PC-9 (cell line): ENCODE measurements at regions not wholly inside any gene's neighbourhood (a gene's known extent, or its start where the extent isn't known, plus 50 kb on each side); places are given as distances from the start of the nearest gene placed in this dataset.

Source experiments
- BruUV-seq: library from RNA; stranded (reverse); fragments of 400-500 nt; replicated peaks from 2 replicates; lab custom pipeline; 2021; lab: Mats Ljungman, UMichigan
- CTCF ChIA-PET: fragments of 300-600 bp; sonication (Branson Sonifier 250); formaldehyde crosslinking; loops from one replicate; lab custom pipeline; 2022; ENCODE audit warnings: antibody characterized with exemption; lab: Charles Lee
- POLR2A ChIA-PET: fragments of 300-600 bp; sonication (Branson Sonifier 250); formaldehyde crosslinking; loops from one replicate; lab custom pipeline; 2022; ENCODE audit warnings: antibody characterized with exemption; ENCODE audit not compliant: unreplicated experiment; lab: Charles Lee
- DNase-seq, 2 experiments: peaks; one replicate each; pipeline versions ENCODE4 v3.0.0 to v3.0.0-alpha.2; 2015 to 2022; ENCODE audit warnings: mixed read lengths in 1 of 2
- H2AFZ ChIP-seq: fragments of 200-600 bp; sonication (generic); 2 replicates; pipeline ENCODE4 v1.8.1; 2017; ENCODE audit warnings: antibody characterized with exemption
- H3F3A ChIP-seq: fragments of 200-600 bp; sonication (generic); 2 replicates; pipeline ENCODE4 v1.8.1; 2017; ENCODE audit warnings: antibody characterized with exemption, mild to moderate bottlenecking, low read depth; ENCODE audit not compliant: insufficient read depth
- H3K27ac ChIP-seq: fragments of 200-600 bp; sonication (generic); 2 replicates; pipeline ENCODE4 v1.6.1; 2016; ENCODE audit warnings: mixed run types
- H3K27me3 ChIP-seq: fragments of 200-600 bp; sonication (generic); 2 replicates; pipeline ENCODE4 v1.6.1; 2016; ENCODE audit warnings: low read depth, mixed run types; ENCODE audit not compliant: insufficient read depth
- H3K36me3 ChIP-seq: fragments of 200-600 bp; sonication (generic); 2 replicates; pipeline ENCODE4 v1.6.1; 2016; ENCODE audit warnings: low read depth, mixed run types
- H3K4me1 ChIP-seq: fragments of 200-600 bp; sonication (generic); replicated peaks from 2 replicates; pipeline ENCODE4 v1.6.1; 2016; ENCODE audit warnings: mixed run types; ENCODE audit not compliant: insufficient read depth
- H3K4me2 ChIP-seq: fragments of 200-600 bp; sonication (generic); 2 replicates; pipeline ENCODE4 v1.6.1; 2017; ENCODE audit warnings: mixed run types
- H3K4me3 ChIP-seq: fragments of 200-600 bp; sonication (generic); 2 replicates; pipeline ENCODE4 v1.6.1; 2016; ENCODE audit warnings: mixed run types
- H3K79me2 ChIP-seq: fragments of 200-600 bp; sonication (generic); 2 replicates; pipeline ENCODE4 v1.6.1; 2017; ENCODE audit warnings: low read depth, mixed run types
- H3K9me2 ChIP-seq: fragments of 200-600 bp; sonication (generic); 2 replicates; pipeline ENCODE4 v1.8.1; 2017; ENCODE audit warnings: mild to moderate bottlenecking; ENCODE audit not compliant: insufficient read depth
- H3K9me3 ChIP-seq: fragments of 200-600 bp; sonication (generic); 2 replicates; pipeline ENCODE4 v1.8.1; 2016; ENCODE audit warnings: low read depth; ENCODE audit not compliant: insufficient read depth
- H4K20me1 ChIP-seq: fragments of 200-600 bp; sonication (generic); 2 replicates; pipeline ENCODE4 v1.8.1; 2017; ENCODE audit not compliant: insufficient read depth
- CTCF ChIP-seq: fragments of 200-600 bp; sonication (generic); conservative IDR thresholded peaks from 2 replicates; pipeline ENCODE4 v1.6.1; 2017; ENCODE audit warnings: mixed run types, antibody characterized with exemption, mild to moderate bottlenecking, moderate library complexity
- EZH2 ChIP-seq: fragments of 200-600 bp; sonication (generic); IDR thresholded peaks from 2 replicates; pipeline ENCODE4 v1.8.0; 2017; ENCODE audit warnings: antibody characterized with exemption, low read depth
- intact Hi-C: fragments of 100-400 bp; cut with micrococcal nuclease; formaldehyde crosslinking; loops from one replicate; pipeline ENCODE4 v1.10.0; 2022; ENCODE audit not compliant: unreplicated experiment

- ChIA-PET POLR2A (no interaction called here), CTCF (no interaction called here)
- no peaks in the 10 kb centered on the region for H3K36me3 ChIP-seq
- H3K79me2 ChIP-seq = no peaks in the 10 kb centered on the region
- H3K4me2 ChIP-seq = no peak overlapping the region
- DNase-seq = no peak
- H3F3A ChIP-seq = no peaks in the 10 kb centered on the region
- intact Hi-C loops = no loop called here
- H2AFZ ChIP-seq = no peak overlapping the region
- no peaks in the 10 kb centered on the region for H3K9me3 ChIP-seq
- H3K4me1 ChIP-seq = no peaks in the 10 kb centered on the region
- BruUV-seq = no TSS peak
- no peak overlapping the region for H3K4me3 ChIP-seq
- H3K27ac ChIP-seq = no peak overlapping the region
- H3K27me3 ChIP-seq = peaks cover 92% of the 10 kb centered on the region
- no peaks in the 10 kb centered on the region for H4K20me1 ChIP-seq
- no peaks in the 10 kb centered on the region for H3K9me2 ChIP-seq
- TF ChIP-seq CTCF = no peak
- TF ChIP-seq EZH2 = no peak
Measured at GRCh38 chr19:13627531-13627930, 121.3 kb upstream of the CACNA1A start.

GRCh38 chr19:13623716-13624710 is 117.7 kb upstream of the CACNA1A start:
- H3K36me3 ChIP-seq = no peaks in the 10 kb centered on the region
- peaks cover 81% of the 10 kb centered on the region for H3K27me3 ChIP-seq
- intact Hi-C loops = no loop called here
- no peak overlapping the region for H3K4me3 ChIP-seq
- no peaks in the 10 kb centered on the region for H3F3A ChIP-seq
- no peak overlapping the region for H2AFZ ChIP-seq
- H3K79me2 ChIP-seq = no peaks in the 10 kb centered on the region
- TF ChIP-seq CTCF (no peak), EZH2 (no peak)
- no peak for DNase-seq
- H4K20me1 ChIP-seq = no peaks in the 10 kb centered on the region
- H3K9me3 ChIP-seq = peaks cover 3% of the 10 kb centered on the region; the same call in 1 of the 2 replicates
- BruUV-seq = no TSS peak
- POLR2A ChIA-PET = no interaction called here
- H3K9me2 ChIP-seq = no peaks in the 10 kb centered on the region
- CTCF ChIA-PET = no interaction called here
- no peak overlapping the region for H3K4me2 ChIP-seq
- no peaks in the 10 kb centered on the region for H3K4me1 ChIP-seq
- no peak overlapping the region for H3K27ac ChIP-seq

GRCh38 chr19:13622766-13623715 is 116.8 kb upstream of the CACNA1A start:
- no peaks in the 10 kb centered on the region for H3K36me3 ChIP-seq
- ChIA-PET POLR2A (no interaction called here), CTCF (no interaction called here)
- H3K9me3 ChIP-seq = peaks cover 3% of the 10 kb centered on the region; the same call in 1 of the 2 replicates
- H3K27me3 ChIP-seq = peaks cover 76% of the 10 kb centered on the region
- H4K20me1 ChIP-seq = no peaks in the 10 kb centered on the region
- no peaks in the 10 kb centered on the region for H3K4me1 ChIP-seq
- H3K79me2 ChIP-seq = no peaks in the 10 kb centered on the region
- no peak for DNase-seq
- no peak overlapping the region for H2AFZ ChIP-seq
- no TSS peak for BruUV-seq
- no peak overlapping the region for H3K4me2 ChIP-seq
- intact Hi-C loops = no loop called here
- no peak overlapping the region for H3K4me3 ChIP-seq
- no peaks in the 10 kb centered on the region for H3F3A ChIP-seq
- no peak overlapping the region for H3K27ac ChIP-seq
- no peaks in the 10 kb centered on the region for H3K9me2 ChIP-seq
- TF ChIP-seq CTCF (no peak), EZH2 (no peak)
